ENCODE measurements at regions not wholly inside any gene's neighbourhood (a gene's known extent, or its start where the extent isn't known, plus 50 kb on each side); places are given as distances from the start of the nearest gene placed in this dataset.
"Not testable (repeated sequence)": the region's sequence is repeated elsewhere in the genome, so short reads cannot be mapped to it uniquely, and the experiment has no call there.

DNA sequence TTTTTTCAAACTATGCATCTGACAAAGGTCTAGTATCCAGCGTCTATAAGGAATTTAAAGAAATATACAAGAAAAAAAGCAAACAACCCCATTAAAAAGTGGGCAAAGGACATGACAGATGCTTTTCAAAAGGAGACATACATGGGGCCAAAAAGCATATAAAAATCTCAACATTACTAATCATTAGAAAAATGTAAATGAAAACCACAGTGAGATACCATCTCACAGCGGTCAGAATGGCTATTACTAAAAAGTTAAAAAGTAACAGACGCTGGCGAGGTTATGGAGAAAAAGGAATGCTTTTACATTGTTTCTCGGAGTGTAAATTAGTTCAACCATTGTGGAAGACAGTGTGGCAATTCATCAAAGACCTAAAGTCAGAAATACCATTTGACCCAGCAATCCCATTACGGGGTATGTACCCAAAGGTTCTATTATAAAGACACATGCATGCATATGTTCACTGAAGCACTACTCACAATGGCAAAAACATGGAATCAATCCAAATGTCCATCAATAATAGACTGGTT, 643.1 kb upstream of the LRRTM1 start:
- Mint-ChIP-seq H3K4me3 (no peak overlapping the region), H3K36me3 (peaks cover 2% of the 10 kb centered on the region), H3K27me3 (no peaks in the 10 kb centered on the region), H3K9me3 (peaks cover 4 to 14% (median 12%) of the 10 kb centered on the region in 3 donors), H3K27ac (no peak overlapping the region), H3K4me1 (no peaks in the 10 kb centered on the region)

DNA sequence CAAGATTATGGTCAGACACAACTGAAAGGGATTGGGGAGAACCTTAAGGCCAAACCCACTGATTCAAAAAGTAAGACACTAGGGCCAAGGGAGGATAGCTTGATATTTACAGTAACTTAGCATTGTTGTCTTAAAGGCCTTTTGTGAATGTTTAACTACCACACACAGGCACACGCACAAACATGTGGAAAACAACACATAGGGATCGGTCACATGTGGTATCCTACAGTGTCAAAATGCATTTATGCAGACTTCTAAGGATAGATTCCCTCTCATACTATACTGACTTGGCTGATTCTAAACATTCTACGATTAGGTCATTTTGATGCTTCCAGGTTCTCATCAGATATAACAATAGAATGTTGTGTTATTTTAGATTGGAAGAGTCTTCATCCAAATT, 638.9 kb upstream of the LRRTM1 start:
- Mint-ChIP-seq H3K36me3 (peaks cover 2% of the 10 kb centered on the region), H3K27ac (no peak overlapping the region), H3K27me3 (no peaks in the 10 kb centered on the region), H3K4me1 (no peaks in the 10 kb centered on the region), H3K4me3 (no peak overlapping the region), H3K9me3 (peaks cover 8 to 10% (median 9%) of the 10 kb centered on the region in 3 donors)

- no peak overlapping the region for H3K27ac Mint-ChIP-seq
- H3K36me3 Mint-ChIP-seq, result no peaks in the 10 kb centered on the region
- H3K9me3 Mint-ChIP-seq, result peaks cover 5 to 9% (median 8%) of the 10 kb centered on the region in 3 donors
Measured at GRCh38 chr2:80942766-80943165, 638.2 kb upstream of the LRRTM1 start.

DNA sequence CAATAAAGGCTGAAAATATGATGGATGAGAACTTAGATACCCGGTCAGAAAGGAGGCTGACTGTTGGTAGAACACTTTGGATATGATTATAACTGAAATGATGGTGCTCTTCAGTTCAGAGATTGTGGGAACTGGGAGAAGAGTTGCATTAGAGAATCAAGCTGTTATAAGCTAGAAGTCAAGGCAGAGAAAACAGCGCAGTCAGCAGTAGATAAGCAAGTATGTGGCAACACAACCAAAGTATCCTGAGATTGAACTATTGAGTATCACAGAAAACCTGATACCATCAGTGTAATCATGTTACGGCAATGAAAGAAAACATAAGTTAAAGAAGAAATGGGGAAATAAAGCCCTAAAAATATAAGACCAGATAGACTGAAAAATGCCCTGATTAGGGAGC, 633.9 kb upstream of the LRRTM1 start:
- Mint-ChIP-seq H3K4me3 (no peak overlapping the region), H3K9me3 (peaks cover 12 to 14% (median 13%) of the 10 kb centered on the region in 3 donors), H3K4me1 (no peaks in the 10 kb centered on the region), H3K27ac (no peak overlapping the region), H3K27me3 (no peaks in the 10 kb centered on the region), H3K36me3 (no peaks in the 10 kb centered on the region)

More at GRCh38 chr2:80942766-80943165, 638.2 kb upstream of the LRRTM1 start:
- Mint-ChIP-seq H3K27me3 (no peaks in the 10 kb centered on the region), H3K4me1 (no peaks in the 10 kb centered on the region), H3K4me3 (no peak overlapping the region)

DNA sequence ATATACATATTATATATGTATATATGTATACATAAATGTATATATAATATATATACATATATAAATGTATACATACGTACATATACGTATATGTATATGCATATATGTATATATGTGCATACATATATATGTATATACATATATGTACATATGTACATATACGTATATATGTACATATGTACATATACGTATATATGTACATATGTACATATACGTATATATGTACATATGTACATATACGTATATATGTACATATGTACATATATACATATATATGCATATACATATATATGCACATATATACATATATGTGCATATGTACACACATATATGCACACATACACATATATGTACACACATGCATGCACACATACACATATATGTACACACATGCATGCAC, 627.3 kb upstream of the LRRTM1 start:
- not testable (repeated sequence) for H3K27me3 Mint-ChIP-seq, H3K27ac Mint-ChIP-seq, H3K4me1 Mint-ChIP-seq, H3K36me3 Mint-ChIP-seq, H3K4me3 Mint-ChIP-seq
- peaks cover 2 to 16% (median 15%) of the 10 kb centered on the region in 3 donors for H3K9me3 Mint-ChIP-seq

DNA sequence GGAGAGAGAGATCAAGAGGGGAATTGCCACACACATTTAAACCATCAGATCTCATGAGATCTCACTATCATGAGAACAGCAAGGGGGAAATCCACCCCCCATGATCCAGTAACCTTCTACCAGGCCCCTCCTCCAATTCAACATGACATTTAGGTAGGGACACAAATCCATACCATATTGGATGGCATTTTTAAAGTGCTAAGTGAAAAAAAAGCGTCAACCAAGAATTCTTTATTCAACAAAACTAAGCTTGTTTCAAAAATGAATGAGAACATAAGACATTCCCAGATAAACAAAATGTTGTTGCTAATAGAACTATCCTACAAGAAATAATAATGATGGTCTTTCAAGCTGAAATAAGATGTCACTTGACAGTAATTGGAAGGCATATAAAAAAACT, 626.2 kb upstream of the LRRTM1 start:
- H3K36me3 Mint-ChIP-seq, result no peaks in the 10 kb centered on the region
- no peak overlapping the region for H3K27ac Mint-ChIP-seq
- H3K9me3 Mint-ChIP-seq, result peaks cover 2 to 16% (median 9%) of the 10 kb centered on the region in 3 donors
- H3K27me3 Mint-ChIP-seq, result no peaks in the 10 kb centered on the region
- no peak overlapping the region for H3K4me3 Mint-ChIP-seq
- no peaks in the 10 kb centered on the region for H3K4me1 Mint-ChIP-seq

DNA sequence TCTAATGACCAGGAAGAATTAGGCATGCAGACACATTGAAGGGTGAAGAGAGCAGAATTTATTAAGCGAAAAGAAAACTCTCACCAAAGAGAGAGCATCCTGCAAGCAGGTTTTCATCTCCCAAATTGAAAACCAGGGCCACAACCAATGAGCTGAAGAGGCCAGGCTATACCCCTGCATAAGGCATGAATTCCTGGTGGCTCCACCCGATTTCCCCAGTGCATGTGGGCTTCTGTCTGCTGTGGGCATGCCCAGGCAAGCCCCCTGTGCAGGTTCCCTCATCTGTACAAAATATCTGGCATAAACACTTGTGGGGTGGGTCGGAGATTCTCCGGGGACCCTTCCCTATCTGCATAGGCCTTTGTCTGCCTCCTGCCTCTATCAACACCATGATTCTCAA, 621.6 kb upstream of the LRRTM1 start:
- Mint-ChIP-seq H3K4me1 (no peaks in the 10 kb centered on the region), H3K9me3 (peaks cover 0 to 14% (median 6%) of the 10 kb centered on the region in 3 donors), H3K4me3 (no peak overlapping the region), H3K27ac (no peak overlapping the region), H3K27me3 (no peaks in the 10 kb centered on the region), H3K36me3 (no peaks in the 10 kb centered on the region)

- Mint-ChIP-seq H3K27ac (no peak overlapping the region), H3K4me3 (no peak overlapping the region), H3K36me3 (no peaks in the 10 kb centered on the region), H3K9me3 (peaks cover 2 to 20% (median 8%) of the 10 kb centered on the region in 3 donors), H3K4me1 (no peaks in the 10 kb centered on the region), H3K27me3 (no peaks in the 10 kb centered on the region)
Measured at GRCh38 chr2:80896576-80896975, 592.0 kb upstream of the LRRTM1 start.

GRCh38 chr2:80894486-80894885, 589.9 kb upstream of the LRRTM1 start:
- Mint-ChIP-seq H3K9me3 (peaks cover 2 to 19% (median 8%) of the 10 kb centered on the region in 3 donors), H3K27ac (no peak overlapping the region), H3K4me1 (no peaks in the 10 kb centered on the region), H3K4me3 (no peak overlapping the region), H3K27me3 (no peaks in the 10 kb centered on the region), H3K36me3 (no peaks in the 10 kb centered on the region)

DNA sequence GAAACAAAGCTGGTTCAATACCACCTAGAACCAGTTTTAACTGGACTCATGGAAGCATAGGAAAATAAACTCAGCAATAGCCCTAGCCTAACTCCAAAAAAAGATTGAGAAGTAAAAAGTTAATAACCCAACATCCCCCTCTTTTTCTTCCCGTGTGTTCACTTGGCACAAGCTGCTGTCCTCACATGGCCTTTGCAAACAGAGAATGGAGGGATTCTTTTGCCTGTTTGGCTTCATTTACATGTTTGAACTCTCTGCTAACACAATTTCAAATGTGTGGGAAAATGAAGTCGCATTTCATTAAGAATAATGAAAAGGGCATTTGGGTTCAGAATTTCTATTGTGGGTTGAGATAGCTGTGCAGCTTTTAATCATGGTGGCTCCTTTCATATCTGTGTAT, 589.2 kb upstream of the LRRTM1 start:
- H3K9me3 Mint-ChIP-seq, result peaks cover 2 to 19% (median 8%) of the 10 kb centered on the region in 3 donors
- H3K4me3 Mint-ChIP-seq, result no peak overlapping the region

GRCh38 chr2:80889009-80889408, 584.5 kb upstream of the LRRTM1 start:
- no peak overlapping the region for H3K4me3 Mint-ChIP-seq
- H3K9me3 Mint-ChIP-seq, result peaks cover 0 to 10% (median 6%) of the 10 kb centered on the region in 3 donors
- H3K4me1 Mint-ChIP-seq, result no peaks in the 10 kb centered on the region
- H3K27ac Mint-ChIP-seq, result no peak overlapping the region
- no peaks in the 10 kb centered on the region for H3K27me3 Mint-ChIP-seq
- H3K36me3 Mint-ChIP-seq, result peaks cover 2% of the 10 kb centered on the region

More for the DNA sequence above, 589.2 kb upstream of the LRRTM1 start:
- H3K27me3 Mint-ChIP-seq, result no peaks in the 10 kb centered on the region
- no peak overlapping the region for H3K27ac Mint-ChIP-seq
- H3K36me3 Mint-ChIP-seq, result no peaks in the 10 kb centered on the region
- H3K4me1 Mint-ChIP-seq, result no peaks in the 10 kb centered on the region

- Mint-ChIP-seq H3K4me3 (no peak overlapping the region), H3K36me3 (peaks cover 2% of the 10 kb centered on the region), H3K27me3 (no peaks in the 10 kb centered on the region), H3K9me3 (peaks cover 0 to 14% (median under 1%) of the 10 kb centered on the region in 3 donors), H3K27ac (no peak overlapping the region), H3K4me1 (no peaks in the 10 kb centered on the region)
Measured at GRCh38 chr2:80887841-80888378, 583.4 kb upstream of the LRRTM1 start.

GRCh38 chr2:80874374-80874773, 569.8 kb upstream of the LRRTM1 start:
- H3K27ac Mint-ChIP-seq, result no peak overlapping the region
- peaks cover 2 to 11% (median 10%) of the 10 kb centered on the region in 3 donors for H3K9me3 Mint-ChIP-seq
- H3K4me1 Mint-ChIP-seq, result no peaks in the 10 kb centered on the region
- no peaks in the 10 kb centered on the region for H3K36me3 Mint-ChIP-seq
- H3K27me3 Mint-ChIP-seq, result no peaks in the 10 kb centered on the region
- no peak overlapping the region for H3K4me3 Mint-ChIP-seq

GRCh38 chr2:80869858-80870438, 565.4 kb upstream of the LRRTM1 start:
- Mint-ChIP-seq H3K27ac (no peak overlapping the region), H3K36me3 (no peaks in the 10 kb centered on the region), H3K4me3 (no peak overlapping the region), H3K4me1 (no peaks in the 10 kb centered on the region), H3K27me3 (no peaks in the 10 kb centered on the region), H3K9me3 (peaks cover 6 to 15% (median 10%) of the 10 kb centered on the region in 3 donors)

DNA sequence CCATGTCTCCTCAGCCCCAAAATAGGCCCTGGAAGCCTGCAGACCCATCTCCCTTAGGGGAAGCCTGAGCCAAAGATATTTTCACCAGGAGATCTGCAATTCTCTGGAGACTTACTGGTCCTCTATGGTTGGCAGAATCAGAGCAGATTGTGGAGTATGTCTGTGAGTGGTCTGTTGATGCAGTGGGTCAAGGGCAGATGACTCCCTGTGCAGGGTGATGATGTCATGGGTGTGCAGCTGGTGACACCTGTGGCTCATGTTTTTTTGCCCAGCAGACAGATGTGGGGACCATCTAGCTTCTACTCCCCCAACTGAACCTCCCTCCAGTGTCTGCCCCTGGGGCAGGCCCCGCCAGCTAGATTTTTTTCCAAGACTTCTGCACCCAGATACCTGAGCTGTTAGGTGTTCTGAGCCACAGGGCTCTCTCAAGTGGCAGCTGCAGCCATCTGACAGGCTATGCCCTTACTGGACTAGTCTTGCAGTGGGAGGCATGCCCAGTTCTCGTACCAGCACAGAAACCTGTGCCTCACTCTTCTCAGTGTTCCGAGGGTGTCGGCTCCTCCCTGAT, 558.7 kb upstream of the LRRTM1 start:
- no peaks in the 10 kb centered on the region for H3K27me3 Mint-ChIP-seq
- peaks cover 2 to 16% (median 9%) of the 10 kb centered on the region in 3 donors for H3K9me3 Mint-ChIP-seq
- no peaks in the 10 kb centered on the region for H3K36me3 Mint-ChIP-seq
- H3K4me3 Mint-ChIP-seq, result no peak overlapping the region
- no peak overlapping the region for H3K27ac Mint-ChIP-seq
- H3K4me1 Mint-ChIP-seq, result peaks cover 0 to 3% (median 0%) of the 10 kb centered on the region in 3 donors

- Mint-ChIP-seq H3K4me3 (no peak overlapping the region), H3K36me3 (no peaks in the 10 kb centered on the region), H3K27me3 (no peaks in the 10 kb centered on the region), H3K4me1 (peaks cover 0 to 2% (median 0%) of the 10 kb centered on the region in 3 donors), H3K27ac (no peak overlapping the region), H3K9me3 (peaks cover 0 to 4% (median 4%) of the 10 kb centered on the region in 3 donors)
Measured at GRCh38 chr2:80858965-80859364, 554.4 kb upstream of the LRRTM1 start.
